Chondrocyte (in vitro differentiated cells): ENCODE measurements at regions not wholly inside any gene's neighbourhood (a gene's known extent, or its start where the extent isn't known, plus 50 kb on each side); places are given as distances from the start of the nearest gene placed in this dataset.

Experiments used
- DNase-seq: peaks from one replicate; pipeline ENCODE4 v3.0.0; 2021; ENCODE audit warnings: mixed read lengths, low spot score
- H3K27ac Mint-ChIP-seq: one replicate; pipeline ENCODE4 v1.8.0; 2021; ENCODE audit warnings: mild to moderate bottlenecking, moderate library complexity, mixed read lengths; ENCODE audit not compliant: unreplicated experiment
- H3K27me3 Mint-ChIP-seq: 2 replicates; pipeline ENCODE4 v1.8.0; 2021; ENCODE audit warnings: low read depth, mixed read lengths
- H3K36me3 Mint-ChIP-seq: 2 replicates; pipeline ENCODE4 v1.8.0; 2021; ENCODE audit warnings: low read depth, mixed read lengths
- H3K4me1 Mint-ChIP-seq: 2 replicates; pipeline ENCODE4 v1.8.0; 2021; ENCODE audit warnings: low read depth, mild to moderate bottlenecking, mixed read lengths
- H3K4me3 Mint-ChIP-seq: one replicate; pipeline ENCODE4 v1.8.0; 2021; ENCODE audit warnings: mild to moderate bottlenecking, moderate library complexity, mixed read lengths; ENCODE audit not compliant: unreplicated experiment
- H3K9me3 Mint-ChIP-seq: 2 replicates; pipeline ENCODE4 v1.8.0; 2021; ENCODE audit warnings: low read depth, mixed read lengths
- TF ChIP-seq, protein P1 (sequence below): fragments of 200-600 bp; sonication (generic); IDR thresholded peaks from 2 replicates; pipeline ENCODE4 v1.5.0; 2021; ENCODE audit warnings: antibody characterized with exemption, mild to moderate bottlenecking, moderate library complexity

DNA sequence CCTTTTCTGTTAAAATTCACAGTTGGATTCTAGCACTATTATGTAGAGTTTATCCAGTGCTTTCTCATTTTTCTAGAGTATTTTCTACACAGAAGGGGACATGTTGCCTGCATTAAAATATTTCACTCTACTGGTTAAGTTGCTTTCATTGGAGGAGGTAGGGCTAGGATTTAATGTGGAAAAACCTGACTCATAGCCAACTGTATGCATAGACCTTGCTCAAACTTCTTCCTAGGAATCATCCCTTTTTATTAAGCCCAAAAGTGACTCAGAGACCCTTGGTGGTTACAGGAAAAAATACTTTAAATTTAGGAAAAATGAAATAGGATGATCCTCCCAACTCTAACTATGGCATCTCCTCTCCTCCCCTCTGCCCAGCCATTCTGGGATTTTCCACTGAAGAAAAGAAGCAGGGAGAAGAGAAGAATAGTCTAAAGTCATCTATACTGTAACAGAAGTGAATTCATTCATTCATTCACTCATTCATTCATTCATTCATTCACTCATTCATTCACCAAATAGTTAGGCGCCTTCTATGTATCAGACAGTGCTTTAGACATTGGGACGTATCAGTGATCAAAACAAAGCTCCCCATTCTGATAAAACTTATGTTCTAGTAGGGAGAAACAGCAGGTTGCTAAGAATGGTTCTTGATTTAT lies 109.0 kb upstream of the HTR2A start:
- Mint-ChIP-seq H3K4me3 (no peak overlapping the region), H3K27ac (no peak overlapping the region), H3K27me3 (peaks cover 9% of the 10 kb centered on the region), H3K4me1 (no peaks in the 10 kb centered on the region), H3K9me3 (no peaks in the 10 kb centered on the region), H3K36me3 (no peaks in the 10 kb centered on the region)
- no peak for DNase-seq
- TF ChIP-seq, protein P1, sequence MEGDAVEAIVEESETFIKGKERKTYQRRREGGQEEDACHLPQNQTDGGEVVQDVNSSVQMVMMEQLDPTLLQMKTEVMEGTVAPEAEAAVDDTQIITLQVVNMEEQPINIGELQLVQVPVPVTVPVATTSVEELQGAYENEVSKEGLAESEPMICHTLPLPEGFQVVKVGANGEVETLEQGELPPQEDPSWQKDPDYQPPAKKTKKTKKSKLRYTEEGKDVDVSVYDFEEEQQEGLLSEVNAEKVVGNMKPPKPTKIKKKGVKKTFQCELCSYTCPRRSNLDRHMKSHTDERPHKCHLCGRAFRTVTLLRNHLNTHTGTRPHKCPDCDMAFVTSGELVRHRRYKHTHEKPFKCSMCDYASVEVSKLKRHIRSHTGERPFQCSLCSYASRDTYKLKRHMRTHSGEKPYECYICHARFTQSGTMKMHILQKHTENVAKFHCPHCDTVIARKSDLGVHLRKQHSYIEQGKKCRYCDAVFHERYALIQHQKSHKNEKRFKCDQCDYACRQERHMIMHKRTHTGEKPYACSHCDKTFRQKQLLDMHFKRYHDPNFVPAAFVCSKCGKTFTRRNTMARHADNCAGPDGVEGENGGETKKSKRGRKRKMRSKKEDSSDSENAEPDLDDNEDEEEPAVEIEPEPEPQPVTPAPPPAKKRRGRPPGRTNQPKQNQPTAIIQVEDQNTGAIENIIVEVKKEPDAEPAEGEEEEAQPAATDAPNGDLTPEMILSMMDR = no peak

DNA sequence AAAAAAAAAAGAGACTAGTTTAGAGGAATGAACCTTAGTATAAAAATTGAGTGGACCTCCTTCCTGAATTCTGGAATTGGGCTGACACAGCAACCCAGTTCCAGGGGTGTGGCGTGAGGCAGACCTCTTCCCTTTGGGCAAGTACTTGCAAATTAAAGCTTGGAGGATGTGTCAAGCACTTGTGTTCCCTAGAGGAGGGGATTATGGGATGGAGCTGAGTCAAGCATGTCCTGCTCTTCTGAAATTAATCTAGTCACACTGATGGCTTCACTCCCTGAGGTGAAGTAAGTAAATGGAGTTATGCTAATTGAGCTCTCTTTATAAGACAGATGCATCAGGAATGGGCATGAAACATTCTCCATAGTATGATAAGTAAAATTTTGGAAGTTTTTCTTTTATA lies 107.7 kb upstream of the HTR2A start:
- Mint-ChIP-seq H3K9me3 (no peaks in the 10 kb centered on the region), H3K4me3 (no peak overlapping the region), H3K4me1 (no peaks in the 10 kb centered on the region), H3K27ac (no peak overlapping the region), H3K27me3 (peaks cover 9% of the 10 kb centered on the region), H3K36me3 (no peaks in the 10 kb centered on the region)
- no peak for DNase-seq
- TF ChIP-seq, protein P1 = no peak

DNA sequence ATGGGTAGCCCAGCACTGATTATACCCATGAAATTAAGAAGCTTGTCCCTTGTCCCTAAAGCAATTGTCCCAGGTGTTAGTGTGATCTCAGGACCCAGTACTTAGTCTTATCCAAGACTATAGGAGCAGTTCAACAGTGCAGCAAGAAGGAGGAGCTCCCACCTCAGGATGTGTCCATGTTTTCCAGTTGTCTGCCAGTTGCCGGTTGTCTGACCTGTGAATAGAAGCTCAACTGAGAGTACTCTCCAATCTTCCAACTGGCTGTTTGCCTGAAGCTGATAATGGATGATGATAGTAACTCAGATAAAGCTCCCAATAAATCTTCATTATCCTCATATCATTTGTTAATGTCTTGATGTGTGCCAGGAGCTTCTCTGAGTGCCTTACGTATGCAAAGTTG lies 107.2 kb upstream of the HTR2A start:
- Mint-ChIP-seq H3K27me3 (peaks cover 9% of the 10 kb centered on the region), H3K27ac (no peak overlapping the region), H3K9me3 (no peaks in the 10 kb centered on the region), H3K4me1 (no peaks in the 10 kb centered on the region), H3K4me3 (no peak overlapping the region), H3K36me3 (no peaks in the 10 kb centered on the region)
- TF ChIP-seq, protein P1 = peak; percentile 24
- no peak for DNase-seq

DNA sequence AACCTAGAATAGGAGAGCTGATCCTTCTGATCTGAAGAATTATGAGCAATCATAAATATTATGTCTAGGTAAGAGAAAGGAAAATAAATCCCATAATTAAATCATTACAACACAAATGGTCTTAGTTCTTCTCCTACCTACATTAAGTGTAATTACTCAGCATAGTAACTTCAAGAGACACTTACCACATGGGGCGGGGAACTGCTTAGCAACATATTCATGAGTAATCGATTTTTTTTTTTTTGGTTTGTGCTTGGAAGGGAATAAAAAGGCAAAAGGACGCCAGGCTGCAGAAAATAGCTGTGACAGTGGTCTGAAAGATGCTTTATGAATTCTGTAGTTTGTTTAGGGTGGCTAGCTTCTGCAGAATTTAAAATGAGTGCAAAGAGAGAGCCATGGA lies 103.3 kb upstream of the HTR2A start:
- Mint-ChIP-seq H3K36me3 (no peaks in the 10 kb centered on the region), H3K4me1 (no peaks in the 10 kb centered on the region), H3K4me3 (no peak overlapping the region), H3K9me3 (no peaks in the 10 kb centered on the region), H3K27ac (no peak overlapping the region), H3K27me3 (peaks cover 19% of the 10 kb centered on the region)
- DNase-seq = no peak
- TF ChIP-seq, protein P1 = no peak

DNA sequence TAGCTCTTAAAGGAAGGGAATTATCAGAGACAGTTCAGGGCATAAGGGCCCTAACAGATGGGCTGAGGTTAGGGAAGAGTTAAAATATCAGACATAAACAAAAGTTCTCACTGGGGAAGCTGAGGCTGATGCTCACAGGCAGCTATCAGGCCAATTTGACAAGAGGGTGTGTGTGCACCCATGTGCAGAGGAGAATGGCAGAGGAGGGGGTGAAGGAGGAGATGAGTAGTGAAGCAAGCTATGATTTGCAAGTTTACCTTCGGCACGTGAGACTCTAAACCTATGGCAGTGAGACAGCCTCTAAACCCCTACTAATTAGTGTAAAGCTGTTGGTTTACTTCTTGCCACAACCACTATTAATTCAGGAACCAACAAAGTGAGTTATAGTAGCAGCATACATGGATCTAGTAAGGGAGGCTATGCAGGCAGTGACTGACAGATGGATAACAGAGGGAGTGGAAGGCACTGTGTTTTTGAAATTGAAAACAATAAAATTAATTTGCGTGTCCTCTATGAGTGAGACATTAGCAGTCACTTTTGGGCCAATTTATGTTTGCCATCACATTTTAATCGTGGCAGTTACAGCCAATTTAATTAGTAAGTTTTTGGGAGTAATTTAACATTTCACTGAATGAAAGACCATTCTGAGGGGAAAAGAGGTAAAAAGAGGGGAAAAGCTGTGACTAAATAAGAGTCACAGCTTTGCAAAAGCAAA lies 99.6 kb upstream of the HTR2A start:
- H3K4me3 Mint-ChIP-seq = no peak overlapping the region
- no peak for DNase-seq
- no peaks in the 10 kb centered on the region for H3K4me1 Mint-ChIP-seq
- H3K9me3 Mint-ChIP-seq = no peaks in the 10 kb centered on the region
- no peaks in the 10 kb centered on the region for H3K36me3 Mint-ChIP-seq
- H3K27me3 Mint-ChIP-seq = peaks cover 14% of the 10 kb centered on the region
- TF ChIP-seq, protein P1 = no peak
- no peak overlapping the region for H3K27ac Mint-ChIP-seq
